Endodermal cell (in vitro differentiated cells): ENCODE measurements at regions not wholly inside any gene's neighbourhood (a gene's known extent, or its start where the extent isn't known, plus 50 kb on each side); places are given as distances from the start of the nearest gene placed in this dataset.

ENCODE experiments used
- DNase-seq: peaks from one replicate; pipeline ENCODE4 v3.0.0-alpha.2; 2017
- H3K27ac ChIP-seq: 2 replicates; pipeline ENCODE4 v1.5.1; 2013; ENCODE audit warnings: mild to moderate bottlenecking, low read depth, low read length, moderate library complexity
- H3K27me3 ChIP-seq: 2 replicates; pipeline ENCODE4 v1.6.1; 2013; ENCODE audit warnings: mild to moderate bottlenecking, low read length, moderate library complexity; ENCODE audit not compliant: insufficient read depth, control insufficient read depth, poor library complexity, severe bottlenecking
- H3K36me3 ChIP-seq: 2 replicates; pipeline ENCODE4 v1.7.0; 2013; ENCODE audit warnings: mild to moderate bottlenecking, low read length, moderate library complexity; ENCODE audit not compliant: control insufficient read depth, insufficient read depth
- H3K4me1 ChIP-seq: one replicate; pipeline ENCODE4 v1.7.0; 2013; ENCODE audit warnings: low read length; ENCODE audit not compliant: control insufficient read depth, insufficient read depth
- H3K4me3 ChIP-seq: 2 replicates; pipeline ENCODE4 v1.5.1; 2013; ENCODE audit warnings: mild to moderate bottlenecking, low read length, moderate library complexity
- H3K9ac ChIP-seq: 2 replicates; pipeline ENCODE4 v1.6.1; 2013; ENCODE audit warnings: mild to moderate bottlenecking, low read length, moderate library complexity; ENCODE audit not compliant: poor library complexity, severe bottlenecking; ENCODE audit errors: extremely low read depth
- H3K9me3 ChIP-seq: 2 replicates; pipeline ENCODE4 v1.6.1; 2013; ENCODE audit warnings: mild to moderate bottlenecking, low read length, moderate library complexity; ENCODE audit not compliant: control insufficient read depth
- H3K27ac Mint-ChIP-seq: 2 replicates; pipeline ENCODE4 v1.8.0; 2020; ENCODE audit warnings: mixed read lengths
- H3K27me3 Mint-ChIP-seq: 2 replicates; pipeline ENCODE4 v1.8.0; 2021; ENCODE audit warnings: mild to moderate bottlenecking, mixed read lengths; ENCODE audit not compliant: insufficient read depth
- H3K36me3 Mint-ChIP-seq: 2 replicates; pipeline ENCODE4 v1.8.0; 2020; ENCODE audit warnings: low read depth, mixed read lengths
- H3K4me1 Mint-ChIP-seq: 2 replicates; pipeline ENCODE4 v1.8.0; 2020; ENCODE audit warnings: mixed read lengths
- H3K4me3 Mint-ChIP-seq: 2 replicates; pipeline ENCODE4 v1.8.0; 2020; ENCODE audit warnings: mild to moderate bottlenecking, moderate library complexity, mixed read lengths
- H3K9me3 Mint-ChIP-seq: 2 replicates; pipeline ENCODE4 v1.8.0; 2020; ENCODE audit warnings: mild to moderate bottlenecking, mixed read lengths
- CTCF ChIP-seq: fragments of 200-600 bp; sonication (generic); conservative IDR thresholded peaks from 2 replicates; pipeline ENCODE4 v1.5.0; 2021; ENCODE audit warnings: antibody characterized with exemption, mild to moderate bottlenecking
- WGBS, 2 experiments: methylation state at CpG; one replicate each; pipeline versions ENCODE4 v1.1.5 to v1.1.7; 2013; ENCODE audit warnings: missing lambda C conversion rate in 2 of 2, mixed read lengths in 1 of 2; ENCODE audit not compliant: insufficient coverage in 1 of 2, insufficient read length in 1 of 2; 5-methylcytosine and 5-hydroxymethylcytosine counted together

GRCh38 chr2:219798430-219798829 is 171.0 kb downstream of the SLC4A3 start:
- Histone ChIP-seq H3K4me1 (no peaks in the 10 kb centered on the region), H3K27ac (no peak overlapping the region)
- no peaks in the 10 kb centered on the region for H3K4me1 Mint-ChIP-seq

GRCh38 chr2:219803294-219803693 is 175.9 kb downstream of the SLC4A3 start:
- H3K4me1 Mint-ChIP-seq, result no peaks in the 10 kb centered on the region
- no peaks in the 10 kb centered on the region for H3K27me3 Mint-ChIP-seq
- Histone ChIP-seq H3K9me3 (no peaks in the 10 kb centered on the region), H3K4me3 (no peak overlapping the region), H3K4me1 (no peaks in the 10 kb centered on the region), H3K36me3 (no peaks in the 10 kb centered on the region), H3K9ac (no peak overlapping the region), H3K27ac (no peak overlapping the region), H3K27me3 (no peaks in the 10 kb centered on the region)
- H3K9me3 Mint-ChIP-seq, result peaks cover 16% of the 10 kb centered on the region
- no peaks in the 10 kb centered on the region for H3K36me3 Mint-ChIP-seq
- no peak for TF ChIP-seq CTCF
- no peak for DNase-seq
- no peak overlapping the region for H3K27ac Mint-ChIP-seq
- no peak overlapping the region for H3K4me3 Mint-ChIP-seq
- WGBS, 2 experiments, result 90% methylated on average over 2 of the region's 2 CpGs; no CpG with 5 or more reads in 1 of the 2 experiments

More at GRCh38 chr2:219798430-219798829, 171.0 kb downstream of the SLC4A3 start:
- H3K27me3 ChIP-seq, result no peaks in the 10 kb centered on the region
- no peaks in the 10 kb centered on the region for H3K36me3 ChIP-seq
- Mint-ChIP-seq H3K27ac (no peak overlapping the region), H3K4me3 (no peak overlapping the region), H3K36me3 (no peaks in the 10 kb centered on the region), H3K9me3 (no peaks in the 10 kb centered on the region), H3K27me3 (peaks cover 2% of the 10 kb centered on the region)
- H3K9ac ChIP-seq, result no peak overlapping the region
- no peak for DNase-seq
- no peak for TF ChIP-seq CTCF
- no peak overlapping the region for H3K4me3 ChIP-seq
- WGBS, 2 experiments, result 94% methylated on average over 2 of the region's 2 CpGs; no CpG with 5 or more reads in 1 of the 2 experiments
- H3K9me3 ChIP-seq, result no peaks in the 10 kb centered on the region

- H3K36me3 ChIP-seq, result no peaks in the 10 kb centered on the region
- H3K27me3 Mint-ChIP-seq, result no peaks in the 10 kb centered on the region
- H3K27ac ChIP-seq, result no peak overlapping the region
- H3K27me3 ChIP-seq, result no peaks in the 10 kb centered on the region
- no peaks in the 10 kb centered on the region for H3K4me1 Mint-ChIP-seq
- H3K9ac ChIP-seq, result no peak overlapping the region
- DNase-seq, result no peak
- no peak overlapping the region for H3K4me3 Mint-ChIP-seq
- no peaks in the 10 kb centered on the region for H3K9me3 ChIP-seq
- no peaks in the 10 kb centered on the region for H3K36me3 Mint-ChIP-seq
- TF ChIP-seq CTCF, result no peak
- H3K27ac Mint-ChIP-seq, result no peak overlapping the region
- peaks cover 33% of the 10 kb centered on the region for H3K9me3 Mint-ChIP-seq
- no peak overlapping the region for H3K4me3 ChIP-seq
- H3K4me1 ChIP-seq, result no peaks in the 10 kb centered on the region
Observed at GRCh38 chr2:219810895-219811294, 183.5 kb downstream of the SLC4A3 start.
